WTC11 (cell line): ENCODE measurements at regions not wholly inside any gene's neighbourhood (a gene's known extent, or its start where the extent isn't known, plus 50 kb on each side); places are given as distances from the start of the nearest gene placed in this dataset.
A peak's percentile ranks its signal among the peaks of the same experiment; 100 is the strongest.

ENCODE experiments used
- ATAC-seq: fragments of 200-7000 bp; cut with Tn5 transposase; 2 replicates; pipeline ENCODE4 v1.10.0; 2021; ENCODE audit warnings: mild to moderate bottlenecking, moderate library complexity
- CTCF ChIA-PET: fragments of 300-600 bp; sonication (Branson Sonifier 250); formaldehyde crosslinking; loops from one replicate; lab custom pipeline; 2021; ENCODE audit warnings: antibody characterized with exemption; lab: Charles Lee
- POLR2A ChIA-PET: fragments of 350-600 bp; sonication (Branson Sonifier 250); formaldehyde crosslinking; loops from one replicate; lab custom pipeline; 2021; ENCODE audit warnings: antibody characterized with exemption; lab: Charles Lee
- DNase-seq: peaks from one replicate; pipeline ENCODE4 v3.0.0; 2021; ENCODE audit warnings: low spot score
- H3K27ac Mint-ChIP-seq: 2 replicates; pipeline ENCODE4 v1.8.0; 2021; ENCODE audit warnings: mixed read lengths
- H3K27me3 Mint-ChIP-seq: 2 replicates; pipeline ENCODE4 v1.8.0; 2021; ENCODE audit warnings: low read depth, mild to moderate bottlenecking, moderate library complexity, mixed read lengths
- H3K36me3 Mint-ChIP-seq: 2 replicates; pipeline ENCODE4 v1.8.0; 2021; ENCODE audit warnings: mixed read lengths
- H3K4me1 Mint-ChIP-seq: 2 replicates; pipeline ENCODE4 v1.8.0; 2022; ENCODE audit warnings: mixed read lengths
- H3K4me3 Mint-ChIP-seq: 2 replicates; pipeline ENCODE4 v1.8.0; 2021; ENCODE audit warnings: mild to moderate bottlenecking, moderate library complexity, mixed read lengths
- H3K9me3 Mint-ChIP-seq: 2 replicates; pipeline ENCODE4 v1.8.0; 2021; ENCODE audit warnings: mixed read lengths
- AR ChIP-seq: fragments of 250-450 bp; sonication (Bioruptor Pico); IDR thresholded peaks from 2 replicates; pipeline ENCODE4 v1.9.0; 2021; ENCODE audit warnings: mild to moderate bottlenecking
- ATF1 ChIP-seq: sonication (generic); formaldehyde crosslinking; IDR thresholded peaks from 2 replicates; pipeline ENCODE4 v1.8.1; 2023; ENCODE audit warnings: mild to moderate bottlenecking, moderate library complexity, missing genetic modification reagents
- ATF2 ChIP-seq: sonication (generic); formaldehyde crosslinking; IDR thresholded peaks from 2 replicates; pipeline ENCODE4 v1.8.1; 2022; ENCODE audit warnings: low read depth, missing genetic modification reagents, borderline replicate concordance
- ATF6 ChIP-seq: sonication (generic); formaldehyde crosslinking; IDR thresholded peaks from 2 replicates; pipeline ENCODE4 v1.8.1; 2023; ENCODE audit warnings: mild to moderate bottlenecking, missing genetic modification reagents
- ELF4 ChIP-seq: sonication (generic); formaldehyde crosslinking; IDR thresholded peaks from 2 replicates; pipeline ENCODE4 v1.8.1; 2022; ENCODE audit warnings: low read depth, mild to moderate bottlenecking, moderate library complexity, missing genetic modification reagents
- ESRRA ChIP-seq: sonication (generic); formaldehyde crosslinking; IDR thresholded peaks from 2 replicates; pipeline ENCODE4 v1.8.1; 2022; ENCODE audit warnings: mild to moderate bottlenecking, missing genetic modification reagents, borderline replicate concordance
- ETV6 ChIP-seq: sonication (generic); formaldehyde crosslinking; IDR thresholded peaks from 2 replicates; pipeline ENCODE4 v1.8.1; 2022; ENCODE audit warnings: mild to moderate bottlenecking, missing genetic modification reagents
- FOXJ3 ChIP-seq: sonication (generic); formaldehyde crosslinking; IDR thresholded peaks from 2 replicates; pipeline ENCODE4 v1.9.0; 2021; ENCODE audit warnings: missing genetic modification reagents, mild to moderate bottlenecking, borderline replicate concordance
- FOXK1 ChIP-seq: sonication (generic); formaldehyde crosslinking; IDR thresholded peaks from 2 replicates; pipeline ENCODE4 v1.8.0; 2022; ENCODE audit warnings: mild to moderate bottlenecking, moderate library complexity, missing genetic modification reagents
- FOXP1 ChIP-seq: sonication (generic); formaldehyde crosslinking; IDR thresholded peaks from 2 replicates; pipeline ENCODE4 v1.8.0; 2022; ENCODE audit warnings: missing genetic modification reagents, mild to moderate bottlenecking, moderate library complexity, borderline replicate concordance
- GABPB1 ChIP-seq: sonication (generic); formaldehyde crosslinking; IDR thresholded peaks from 2 replicates; pipeline ENCODE4 v1.8.1; 2023; ENCODE audit warnings: mild to moderate bottlenecking, missing genetic modification reagents
- IRF2 ChIP-seq: sonication (generic); formaldehyde crosslinking; IDR thresholded peaks from 2 replicates; pipeline ENCODE4 v1.8.0; 2022; ENCODE audit warnings: low read depth, missing genetic modification reagents, borderline replicate concordance
- JUN ChIP-seq: sonication (generic); formaldehyde crosslinking; IDR thresholded peaks from 2 replicates; pipeline ENCODE4 v1.8.0; 2023; ENCODE audit warnings: mild to moderate bottlenecking, missing genetic modification reagents
- NFYB ChIP-seq: sonication (generic); formaldehyde crosslinking; conservative IDR thresholded peaks from 2 replicates; pipeline ENCODE4 v1.8.0; 2022; ENCODE audit warnings: low read depth, missing genetic modification reagents
- NR3C1 ChIP-seq: sonication (generic); formaldehyde crosslinking; conservative IDR thresholded peaks from 2 replicates; pipeline ENCODE4 v1.8.1; 2023; ENCODE audit warnings: low read depth, mild to moderate bottlenecking, missing genetic modification reagents
- PREB ChIP-seq: sonication (generic); formaldehyde crosslinking; IDR thresholded peaks from 2 replicates; pipeline ENCODE4 v1.8.1; 2022; ENCODE audit warnings: mild to moderate bottlenecking, missing genetic modification reagents, moderate library complexity, borderline replicate concordance
- RELA ChIP-seq: sonication (generic); formaldehyde crosslinking; IDR thresholded peaks from 2 replicates; pipeline ENCODE4 v1.8.1; 2022; ENCODE audit warnings: missing genetic modification reagents, mild to moderate bottlenecking, borderline replicate concordance
- RORB ChIP-seq: fragments of 250-450 bp; sonication (Bioruptor Pico); IDR thresholded peaks from 2 replicates; pipeline ENCODE4 v1.9.0; 2021; ENCODE audit warnings: mild to moderate bottlenecking
- TEAD1 ChIP-seq: sonication (generic); formaldehyde crosslinking; IDR thresholded peaks from 2 replicates; pipeline ENCODE4 v1.8.0; 2022; ENCODE audit warnings: mild to moderate bottlenecking, missing genetic modification reagents
- TEAD4 ChIP-seq: sonication (generic); formaldehyde crosslinking; IDR thresholded peaks from 2 replicates; pipeline ENCODE4 v1.8.0; 2022; ENCODE audit warnings: mild to moderate bottlenecking, missing genetic modification reagents
- ZNF138 ChIP-seq: sonication (generic); formaldehyde crosslinking; conservative IDR thresholded peaks from 2 replicates; pipeline ENCODE4 v1.8.1; 2022; ENCODE audit warnings: mild to moderate bottlenecking, moderate library complexity, missing genetic modification reagents
- ZNF219 ChIP-seq: sonication (generic); formaldehyde crosslinking; IDR thresholded peaks from 2 replicates; pipeline ENCODE4 v1.8.0; 2023; ENCODE audit warnings: missing genetic modification reagents, mild to moderate bottlenecking, borderline replicate concordance
- ZNF317 ChIP-seq: sonication (generic); formaldehyde crosslinking; IDR thresholded peaks from 2 replicates; pipeline ENCODE4 v1.8.1; 2023; ENCODE audit warnings: low read depth, mild to moderate bottlenecking, moderate library complexity, missing genetic modification reagents, borderline replicate concordance
- ZNF396 ChIP-seq: fragments of 250-450 bp; sonication (Bioruptor Pico); IDR thresholded peaks from 2 replicates; pipeline ENCODE4 v1.8.0; 2021; ENCODE audit warnings: mild to moderate bottlenecking, moderate library complexity, borderline replicate concordance
- ZNF671 ChIP-seq: fragments of 250-450 bp; sonication (Bioruptor Pico); IDR thresholded peaks from 2 replicates; pipeline ENCODE4 v1.8.0; 2021; ENCODE audit warnings: mild to moderate bottlenecking

GRCh38 chr5:57700072-57700471, 217.5 kb upstream of the ACTBL2 start:
- Mint-ChIP-seq H3K9me3 (peaks cover 5% of the 10 kb centered on the region), H3K4me1 (peaks cover 19% of the 10 kb centered on the region), H3K4me3 (no peak overlapping the region), H3K27me3 (no peaks in the 10 kb centered on the region), H3K27ac (no peak overlapping the region; the same call in 1 of the 2 replicates), H3K36me3 (no peaks in the 10 kb centered on the region)
- CTCF ChIA-PET: no interaction called here
- DNase-seq (no peak), ATAC-seq (no peak)
- TF ChIP-seq GABPB1 (CRISPR knock-in tag): no peak
- TF ChIP-seq RELA: no peak
- no peak for TF ChIP-seq ATF1
- no peak for TF ChIP-seq ZNF396 (CRISPR knock-in tag)
- TF ChIP-seq PREB (CRISPR knock-in tag): no peak
- no peak for TF ChIP-seq FOXK1
- no peak for TF ChIP-seq AR (CRISPR knock-in tag)
- no peak for TF ChIP-seq IRF2 (CRISPR knock-in tag)
- TF ChIP-seq NFYB (CRISPR knock-in tag): no peak
- TF ChIP-seq ZNF671 (CRISPR knock-in tag): no peak
- no peak for TF ChIP-seq RORB (CRISPR knock-in tag)
- POLR2A ChIA-PET: no interaction called here

GRCh38 chr5:57698802-57699201, 216.2 kb upstream of the ACTBL2 start:
- ChIA-PET POLR2A (no interaction called here), CTCF (interaction anchor here (0.7 kb wide), 1 partner anchor 49 kb away, joined by 3 read pairs; no protein-coding TSS in a partner anchor)
- Mint-ChIP-seq H3K9me3 (peaks cover 5% of the 10 kb centered on the region), H3K36me3 (no peaks in the 10 kb centered on the region), H3K4me1 (peaks cover 22% of the 10 kb centered on the region), H3K4me3 (no peak overlapping the region), H3K27me3 (no peaks in the 10 kb centered on the region), H3K27ac (no peak overlapping the region)
- ATAC-seq (peak; percentile 96), DNase-seq (no peak)
- no peak for TF ChIP-seq JUN (CRISPR knock-in tag)
- TF ChIP-seq TEAD1 (CRISPR knock-in tag): peak; percentile 85; the same call in 1 of the 2 replicates

GRCh38 chr5:57698086-57698485, 215.5 kb upstream of the ACTBL2 start:
- Mint-ChIP-seq H3K27me3 (no peaks in the 10 kb centered on the region), H3K4me3 (no peak overlapping the region), H3K36me3 (no peaks in the 10 kb centered on the region), H3K9me3 (no peaks in the 10 kb centered on the region), H3K27ac (no peak overlapping the region), H3K4me1 (peaks cover 29% of the 10 kb centered on the region)
- POLR2A ChIA-PET: no interaction called here
- no peak for DNase-seq
- no peak for TF ChIP-seq ATF6
- TF ChIP-seq GABPB1 (CRISPR knock-in tag): no peak
- no peak for TF ChIP-seq NFYB (CRISPR knock-in tag)
- TF ChIP-seq FOXJ3: no peak
- no peak for TF ChIP-seq FOXP1 (CRISPR knock-in tag)
- no peak for TF ChIP-seq ELF4
- no peak for TF ChIP-seq ZNF317 (CRISPR knock-in tag)
- TF ChIP-seq ZNF219 (CRISPR knock-in tag): no peak
- no peak for TF ChIP-seq ZNF138 (CRISPR knock-in tag)
- no peak for TF ChIP-seq IRF2 (CRISPR knock-in tag)
- no peak for TF ChIP-seq ESRRA (CRISPR knock-in tag)
- no peak for TF ChIP-seq PREB (CRISPR knock-in tag)
- no peak for TF ChIP-seq TEAD4 (CRISPR knock-in tag)
- TF ChIP-seq ETV6 (CRISPR knock-in tag): no peak
- TF ChIP-seq NR3C1: no peak
- TF ChIP-seq ATF2 (CRISPR knock-in tag): no peak
- no peak for ATAC-seq
- CTCF ChIA-PET: no interaction called here
